ENCODE measurements at regions not wholly inside any gene's neighbourhood (a gene's known extent, or its start where the extent isn't known, plus 50 kb on each side); places are given as distances from the start of the nearest gene placed in this dataset.

GRCh38 chr1:30160999-30161689 is 562.2 kb downstream of the MATN1 start:
- intact Hi-C loops (cut with micrococcal nuclease; ENCODE audit: unreplicated experiment) = no loop called here
- CTCF ChIA-PET = no interaction called here
- Histone ChIP-seq H3K79me2 (ENCODE audit: control insufficient read depth, insufficient read depth, low read length) (no peaks in the 10 kb centered on the region), H3K36me3 (ENCODE audit: control insufficient read depth in 2 of 2, insufficient read depth in 2 of 2, low read length in 1 of 2) (no peaks in the 10 kb centered on the region), H3K27ac (ENCODE audit: control insufficient read depth, insufficient read depth) (no peak overlapping the region), H3K4me2 (ENCODE audit: control insufficient read depth, insufficient read depth) (no peak overlapping the region), H3K27me3 (replicated peaks in 1 of 2; ENCODE audit: control insufficient read depth in 2 of 2, insufficient read depth in 2 of 2, low read length in 1 of 2) (peaks cover 3 to 5% of the 10 kb centered on the region in 2 experiments; a peak in 3 of 4 replicates), H2AFZ (ENCODE audit: control insufficient read depth, low read depth, low read length) (no peak overlapping the region), H3K4me3 (no peak overlapping the region), H3K9ac (ENCODE audit: control insufficient read depth, insufficient read depth, low read length) (no peak overlapping the region), H3K4me1 (ENCODE audit: control insufficient read depth, insufficient read depth, low read length) (no peaks in the 10 kb centered on the region), H3K9me3 (replicated peaks; ENCODE audit: control insufficient read depth, insufficient read depth, low read length) (no peaks in the 10 kb centered on the region), H4K20me1 (ENCODE audit: control insufficient read depth, insufficient read depth) (no peaks in the 10 kb centered on the region)
- POLR2A ChIA-PET = no interaction called here
- in situ Hi-C loops (cut with MboI) = no loop called here
- RAD21 ChIA-PET (ENCODE audit: unreplicated experiment) = no interaction called here
- DNase-seq (ENCODE audit: low read depth, low spot score) (no peak), FAIRE-seq (no peak), ATAC-seq (no peak)
- SMC1A ChIA-PET (ENCODE audit: uncharacterized antibody, unreplicated experiment) = no interaction called here
- WGBS (ENCODE audit: insufficient coverage, insufficient replicate concordance, low lambda C conversion rate, missing lambda C conversion rate) = 31% methylated on average over 12 of the region's 12 CpGs
- no peak for TF ChIP-seq SP1 (IDR thresholded peaks at IDR 0.05; ENCODE audit: low read depth, low read length)
- no peak for TF ChIP-seq YBX1 (IDR thresholded peaks at IDR 0.05)
- TF ChIP-seq HDAC6 (IDR thresholded peaks at IDR 0.05; ENCODE audit: unreplicated experiment) = no peak
- TF ChIP-seq BMI1 (IDR thresholded peaks at IDR 0.05; ENCODE audit: borderline replicate concordance) = no peak
- no peak for TF ChIP-seq HCFC1 (IDR thresholded peaks at IDR 0.05; ENCODE audit: low read length)
- TF ChIP-seq LARP7 (IDR thresholded peaks at IDR 0.05) = no peak
- TF ChIP-seq KAT2A (conservative IDR thresholded peaks at IDR 0.05; ENCODE audit: control insufficient read depth, low read depth, low read length) = no peak
- no peak for TF ChIP-seq SKIL (IDR thresholded peaks at IDR 0.05; ENCODE audit: low read depth, poor library complexity, severe bottlenecking)
- no TSS peak for BruUV-seq (replicated peaks)
